Germinal center (tissue), 1 donor: ENCODE measurements at regions not wholly inside any gene's neighbourhood (a gene's known extent, or its start where the extent isn't known, plus 50 kb on each side); places are given as distances from the start of the nearest gene placed in this dataset.

Source experiments
- DNase-seq: peaks from one replicate; pipeline ENCODE4 v3.0.0; 2012; ENCODE audit warnings: mixed read lengths, low spot score

- DNase-seq, result no peak
These were observed 396.0 kb upstream of the THBS1 start for GRCh38 chr15:39184701-39185390.

DNA sequence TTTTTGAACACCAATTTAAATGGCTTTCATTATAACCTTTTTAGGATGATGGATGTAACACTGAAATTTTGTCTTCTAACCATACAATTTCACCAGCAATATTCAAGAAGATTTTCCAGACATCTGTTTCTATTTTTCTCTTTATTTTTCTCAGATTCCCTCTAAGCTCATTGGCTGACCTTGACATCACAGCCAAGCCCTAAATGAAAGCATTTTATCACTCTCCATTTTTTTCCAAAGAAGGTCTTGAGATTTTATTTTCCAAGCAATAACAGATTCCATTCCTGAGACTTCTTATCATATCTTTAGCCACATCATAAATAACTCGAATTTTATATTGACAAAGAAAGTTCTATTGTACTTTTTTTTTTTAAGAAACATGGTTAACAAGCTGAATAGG, 392.6 kb upstream of the THBS1 start:
- no peak for DNase-seq

DNA sequence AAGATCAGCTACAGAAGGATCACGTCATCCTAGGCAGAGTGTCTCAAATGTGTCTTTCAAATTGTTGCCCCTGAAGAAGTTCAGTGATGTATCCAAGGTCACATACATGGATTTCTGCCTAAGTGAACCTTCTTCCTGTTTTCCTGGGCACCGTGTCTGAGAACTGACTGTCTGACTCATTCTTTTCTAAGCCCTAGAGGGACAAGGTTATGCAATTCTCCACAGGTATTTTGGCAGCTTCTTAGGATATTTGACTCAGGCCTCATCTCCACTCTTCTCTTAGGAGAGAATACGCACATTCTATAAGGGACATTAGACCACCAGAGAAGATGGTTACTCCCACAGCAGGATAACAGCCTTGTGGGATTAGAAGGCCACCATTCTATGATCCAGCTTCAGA, 391.9 kb upstream of the THBS1 start:
- DNase-seq, result no peak

- DNase-seq, result no peak
These were observed 389.0 kb upstream of the THBS1 start for GRCh38 chr15:39191871-39192291.

- DNase-seq, result no peak
These were observed 388.5 kb upstream of the THBS1 start for GRCh38 chr15:39192351-39192750.

DNA sequence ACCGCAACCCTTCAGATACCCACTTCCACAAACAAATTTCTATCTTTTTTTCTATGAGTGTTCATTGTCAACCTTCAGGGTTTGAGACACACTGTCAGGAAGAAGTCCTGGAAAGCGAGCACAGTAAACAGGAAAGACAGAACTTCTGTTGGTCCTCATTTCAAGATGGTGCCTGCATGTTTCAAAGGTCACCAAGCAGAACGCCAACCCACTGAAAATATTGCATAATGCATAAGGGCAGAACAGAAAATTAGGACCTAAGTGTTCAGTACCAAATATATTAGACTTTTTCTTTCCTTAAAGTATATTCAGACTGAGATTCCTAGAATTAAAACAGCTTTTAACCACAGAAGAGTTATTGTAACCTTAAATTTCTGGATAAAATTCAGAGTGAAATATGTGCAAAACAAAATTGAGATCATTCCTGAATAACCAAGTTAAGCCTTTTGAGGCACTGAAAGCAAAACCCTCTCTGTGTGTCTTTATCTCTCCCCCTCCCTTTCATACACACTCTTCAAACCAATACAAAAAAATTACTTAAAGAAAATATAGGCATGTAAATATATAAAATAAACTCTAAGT, 387.8 kb upstream of the THBS1 start:
- no peak for DNase-seq

- DNase-seq, result no peak
These were observed 387.3 kb upstream of the THBS1 start for GRCh38 chr15:39193611-39194010.

GRCh38 chr15:39194106-39194830, 386.6 kb upstream of the THBS1 start:
- DNase-seq, result no peak

DNA sequence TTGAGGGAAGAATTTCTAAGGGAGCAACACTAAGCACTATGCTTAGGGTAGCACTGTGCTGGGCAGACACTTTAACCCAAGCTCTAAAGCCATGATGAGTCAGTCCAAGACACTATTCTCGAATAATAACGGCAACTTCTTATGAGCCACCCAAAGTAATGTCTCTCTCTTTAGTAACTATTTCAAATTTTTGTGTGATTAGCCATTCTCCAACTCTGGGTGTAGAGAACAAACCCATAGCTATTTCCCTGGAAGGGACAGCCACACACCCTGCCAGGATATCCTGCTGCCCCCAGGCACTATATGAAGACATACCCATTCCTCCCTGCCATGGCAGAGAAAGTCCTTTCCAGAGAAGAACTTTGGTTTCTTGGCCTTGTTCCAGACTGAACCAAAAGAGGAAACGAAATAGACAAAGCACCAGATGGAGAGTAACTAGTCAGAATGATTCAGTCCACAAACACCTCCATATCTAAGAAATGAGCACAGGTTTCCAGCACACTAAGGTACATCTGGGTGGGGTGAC, 384.9 kb upstream of the THBS1 start:
- DNase-seq, result no peak

DNA sequence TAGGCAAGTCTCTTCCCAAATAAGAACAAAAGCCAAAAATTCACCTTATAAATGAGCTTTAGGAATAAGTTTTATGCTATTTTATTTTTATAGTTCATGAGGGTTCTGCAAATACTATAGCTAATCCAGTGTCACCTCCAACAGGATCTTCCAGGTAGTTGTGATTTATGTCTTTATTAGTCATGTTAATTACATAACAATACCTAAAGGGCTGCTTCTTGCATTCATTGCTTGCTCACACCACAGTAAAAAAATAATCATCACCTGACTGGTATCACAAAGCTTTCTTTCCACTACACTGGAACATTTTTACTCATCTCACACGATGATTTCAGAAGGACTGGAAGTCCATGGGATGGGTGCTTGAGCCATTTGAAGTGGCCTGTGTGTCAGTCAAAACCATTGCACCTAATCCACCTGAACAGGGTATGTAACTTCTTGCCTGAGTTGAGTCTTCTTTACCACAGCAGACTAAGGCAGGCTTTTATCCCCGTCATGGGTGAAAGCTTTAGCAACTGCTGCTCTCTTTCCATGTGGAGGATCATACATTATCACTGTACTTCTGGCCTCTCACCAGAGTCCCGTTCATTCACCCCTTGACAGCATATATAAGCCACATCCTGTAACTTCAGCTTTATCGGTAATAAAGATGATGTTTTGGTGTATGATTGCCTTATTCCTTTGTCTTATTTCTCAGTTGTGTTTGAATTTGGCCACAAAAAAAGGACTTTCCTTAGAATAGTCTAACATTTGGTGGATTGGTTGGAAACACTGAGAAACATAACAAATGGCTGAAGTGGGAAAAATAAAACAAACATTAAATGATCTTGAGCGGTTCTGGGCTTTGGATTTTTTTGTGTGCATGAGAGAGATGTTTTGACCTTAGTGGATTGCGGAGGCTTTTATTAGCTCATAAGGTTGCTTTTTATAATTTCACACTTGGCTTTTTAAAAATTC, 382.6 kb upstream of the THBS1 start:
- no peak for DNase-seq

GRCh38 chr15:39199076-39199475, 381.8 kb upstream of the THBS1 start:
- DNase-seq, result no peak

- no peak for DNase-seq
These were observed 380.3 kb upstream of the THBS1 start for GRCh38 chr15:39200586-39200985.

GRCh38 chr15:39202641-39203040, 378.2 kb upstream of the THBS1 start:
- DNase-seq, result no peak

GRCh38 chr15:39204031-39204430, 376.8 kb upstream of the THBS1 start:
- no peak for DNase-seq

DNA sequence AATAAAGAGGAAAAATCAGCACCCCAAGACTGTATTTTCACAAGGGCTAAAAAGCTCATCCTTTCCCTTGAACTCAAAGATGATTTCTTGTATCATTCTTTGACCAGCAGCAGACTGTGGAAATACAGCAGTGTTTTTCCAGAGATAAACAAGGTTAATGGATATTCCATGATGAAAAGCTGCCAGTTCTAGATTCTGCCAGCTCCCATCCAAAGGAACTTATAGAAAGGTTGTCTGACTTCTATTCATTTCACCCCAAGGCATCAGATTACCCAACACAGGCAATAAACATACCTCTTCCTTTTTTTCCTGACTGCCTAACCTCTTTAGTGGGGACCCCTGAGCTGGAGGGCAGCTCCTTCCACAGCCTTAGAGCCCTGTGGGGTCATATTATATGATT, 375.8 kb upstream of the THBS1 start:
- no peak for DNase-seq

GRCh38 chr15:39205506-39206371, 375.1 kb upstream of the THBS1 start:
- no peak for DNase-seq

- no peak for DNase-seq
These were observed 373.3 kb upstream of the THBS1 start for GRCh38 chr15:39207532-39208115.

DNA sequence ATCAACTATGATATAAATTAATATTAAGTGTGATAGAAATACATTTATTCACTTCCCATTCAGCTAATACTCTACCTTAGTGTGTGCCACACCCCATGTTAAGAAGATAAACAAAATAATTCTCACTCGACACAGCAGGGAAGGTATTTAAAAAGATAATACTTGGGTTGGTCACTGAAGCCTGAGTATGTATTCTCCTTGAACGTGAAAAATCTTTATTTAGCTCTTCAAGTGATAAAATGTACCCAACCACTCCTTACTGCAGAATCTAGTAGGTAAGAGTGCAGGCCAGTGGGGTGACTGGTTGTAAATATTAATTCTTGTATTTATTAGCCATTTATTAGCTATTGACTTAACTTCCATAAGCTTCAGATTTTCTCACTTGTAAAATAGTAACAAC, 372.7 kb upstream of the THBS1 start:
- DNase-seq, result no peak

DNA sequence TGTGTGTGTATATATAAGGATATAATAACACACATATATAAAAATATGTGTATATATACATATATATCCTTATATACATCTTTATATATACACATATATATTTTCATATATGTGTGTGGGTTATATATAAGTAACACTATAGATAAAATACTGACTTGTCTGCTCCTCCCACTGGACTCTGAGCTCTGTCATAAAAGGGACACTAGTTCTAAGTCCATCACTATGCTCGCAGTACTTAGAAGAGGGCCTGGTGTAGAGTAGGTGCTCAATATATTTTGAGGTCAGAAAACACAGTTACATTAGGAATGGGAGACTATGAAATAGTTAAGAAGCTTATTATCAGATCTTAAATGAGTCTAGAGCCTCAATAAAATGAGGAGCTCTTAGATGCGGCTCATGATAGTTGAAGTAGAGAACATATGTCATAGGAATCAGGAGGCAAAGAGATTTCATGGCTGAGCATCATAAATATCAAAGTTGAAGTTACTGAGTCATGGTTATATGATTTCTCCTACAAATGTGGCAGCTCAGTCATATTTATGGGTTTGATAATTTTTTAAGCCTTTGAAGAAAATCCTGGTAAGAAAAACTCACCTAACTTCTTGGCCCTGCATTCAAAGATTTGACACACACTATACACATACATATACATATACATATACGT, 371.2 kb upstream of the THBS1 start:
- DNase-seq, result no peak
